NCI-H1694 (cell line): ENCODE measurements at regions not wholly inside any gene's neighbourhood (a gene's known extent, or its start where the extent isn't known, plus 50 kb on each side); places are given as distances from the start of the nearest gene placed in this dataset.

Experiments
- DNase-seq: peaks from one replicate; lab custom pipeline; 2025; lab: John Stamatoyannopoulos, UW

DNA sequence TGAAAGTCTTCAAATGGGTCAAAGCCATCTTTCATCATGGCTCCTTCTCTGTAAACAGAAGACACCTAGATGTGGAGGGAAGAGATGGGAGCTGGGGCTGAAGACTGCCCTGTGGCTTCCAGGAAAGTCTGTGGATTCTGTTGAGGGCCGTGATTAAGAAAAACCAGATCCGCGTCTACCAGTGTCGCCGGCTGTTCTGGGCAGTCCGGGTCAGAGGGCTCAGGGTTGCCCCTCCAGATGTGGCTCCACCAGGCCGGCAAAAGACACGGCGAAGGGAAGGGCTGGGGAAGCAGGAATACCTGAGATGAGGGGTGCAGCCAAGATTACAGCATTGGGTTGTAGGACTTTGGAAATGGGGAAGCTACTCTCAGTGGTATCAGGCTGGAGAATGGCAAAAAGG is 162.6 kb downstream of the RHOU start:
- no peak for DNase-seq

DNA sequence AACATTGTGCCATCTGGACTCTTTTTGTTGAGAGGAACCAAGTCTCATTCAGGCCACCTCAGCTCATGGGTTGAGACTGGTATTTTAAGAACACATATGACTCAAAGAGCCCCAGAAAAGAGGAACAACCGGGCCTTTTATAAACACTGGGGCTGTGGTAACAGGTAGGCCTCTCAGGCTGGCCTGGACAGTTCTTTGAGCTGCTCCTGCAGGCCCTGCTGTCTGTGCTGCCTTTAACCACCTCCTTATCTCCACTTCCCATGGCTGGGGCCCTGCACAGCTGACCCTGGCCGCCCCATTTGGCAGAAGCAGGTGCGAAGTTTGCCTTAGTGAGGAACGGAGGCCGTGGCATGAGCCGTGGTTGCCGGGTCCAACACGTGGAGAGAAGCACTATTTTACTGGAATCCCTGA is 163.3 kb downstream of the RHOU start:
- DNase-seq, result no peak

DNA sequence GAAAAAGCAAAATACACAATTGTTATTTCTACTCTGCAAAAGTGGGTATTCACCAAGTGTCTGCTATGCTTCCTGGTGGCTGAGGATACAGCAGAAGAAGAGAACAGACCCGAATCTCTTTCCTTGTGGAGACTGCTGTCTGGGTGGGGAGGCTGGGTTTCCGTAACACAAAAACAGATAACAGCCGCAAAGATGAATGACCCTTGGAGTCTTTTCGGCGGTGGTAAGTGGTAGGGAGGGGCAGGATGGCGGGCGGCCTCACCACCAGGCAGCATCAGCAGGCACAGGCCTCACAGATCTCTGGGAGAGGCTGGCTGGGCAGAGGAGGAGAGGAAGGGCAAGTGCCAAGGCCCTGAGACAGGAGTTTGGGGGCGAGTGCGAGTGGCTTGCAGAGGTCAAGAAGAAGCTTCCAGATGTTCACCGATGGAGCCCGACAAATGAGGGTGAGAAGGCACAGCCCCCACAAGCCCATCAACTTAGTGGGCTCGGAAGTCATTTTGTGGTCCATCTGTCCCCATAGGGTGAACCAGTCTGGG is 164.2 kb downstream of the RHOU start:
- DNase-seq, result no peak

DNA sequence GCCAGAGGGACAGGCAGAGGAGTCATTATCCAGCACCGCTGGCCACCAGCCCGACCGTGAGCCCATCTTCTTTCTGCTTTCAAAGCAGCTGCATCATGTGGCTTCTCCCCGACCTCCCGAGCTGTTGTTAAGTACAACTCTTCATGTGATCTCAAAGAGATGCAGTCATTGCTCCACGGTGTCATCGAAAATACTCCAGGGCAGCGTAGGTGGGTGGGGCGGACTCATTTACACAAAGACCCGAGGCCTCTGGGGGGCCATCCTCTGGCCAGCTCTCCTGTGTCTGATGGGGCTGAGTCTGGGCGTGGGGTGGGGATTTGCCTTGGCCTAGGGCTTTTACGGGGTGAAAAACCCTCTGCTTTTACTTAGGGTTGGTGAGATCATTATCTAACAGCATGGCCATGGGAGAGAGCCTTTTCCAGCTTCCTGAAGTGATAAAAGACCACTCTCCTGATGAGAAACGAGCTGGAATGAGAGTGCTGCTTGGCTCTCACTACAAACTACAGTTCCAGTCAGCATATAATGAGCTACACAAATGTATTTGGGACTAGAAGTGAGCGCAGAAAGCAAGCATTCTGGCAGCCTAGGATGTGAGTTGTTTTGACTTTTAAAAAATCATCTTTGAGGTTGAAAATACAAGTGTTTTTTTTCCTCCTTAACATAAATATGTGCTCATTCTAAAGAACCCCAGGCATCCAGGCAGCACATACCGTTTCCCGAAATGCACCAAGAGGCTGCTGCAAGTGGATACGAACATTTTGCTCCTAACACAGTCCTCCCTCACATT is 165.0 kb downstream of the RHOU start:
- no peak for DNase-seq

DNA sequence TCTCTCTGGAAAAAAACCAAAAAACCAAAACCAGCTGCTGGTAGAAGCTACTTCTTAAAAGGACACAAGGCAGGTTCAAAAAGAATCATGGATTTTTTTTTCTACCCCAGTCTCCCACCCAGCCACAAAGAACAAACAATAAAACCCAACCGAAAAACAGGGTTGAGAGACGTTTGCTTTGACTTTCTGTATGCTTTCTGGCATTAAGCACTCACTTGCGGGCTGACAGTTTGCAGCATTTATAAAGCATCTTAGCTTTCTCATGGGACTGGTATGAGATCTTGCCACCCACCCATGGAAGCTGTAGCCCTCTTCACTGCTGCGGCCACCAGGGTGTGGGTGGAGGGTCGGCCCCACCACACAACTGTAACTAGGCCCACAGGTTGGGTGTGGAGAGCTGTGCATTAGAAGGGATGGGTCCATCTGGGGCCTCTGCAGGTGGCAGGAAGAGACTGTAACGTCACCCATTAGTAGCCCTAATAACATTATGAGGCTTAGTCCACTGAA is 165.7 kb downstream of the RHOU start:
- DNase-seq, result no peak

DNA sequence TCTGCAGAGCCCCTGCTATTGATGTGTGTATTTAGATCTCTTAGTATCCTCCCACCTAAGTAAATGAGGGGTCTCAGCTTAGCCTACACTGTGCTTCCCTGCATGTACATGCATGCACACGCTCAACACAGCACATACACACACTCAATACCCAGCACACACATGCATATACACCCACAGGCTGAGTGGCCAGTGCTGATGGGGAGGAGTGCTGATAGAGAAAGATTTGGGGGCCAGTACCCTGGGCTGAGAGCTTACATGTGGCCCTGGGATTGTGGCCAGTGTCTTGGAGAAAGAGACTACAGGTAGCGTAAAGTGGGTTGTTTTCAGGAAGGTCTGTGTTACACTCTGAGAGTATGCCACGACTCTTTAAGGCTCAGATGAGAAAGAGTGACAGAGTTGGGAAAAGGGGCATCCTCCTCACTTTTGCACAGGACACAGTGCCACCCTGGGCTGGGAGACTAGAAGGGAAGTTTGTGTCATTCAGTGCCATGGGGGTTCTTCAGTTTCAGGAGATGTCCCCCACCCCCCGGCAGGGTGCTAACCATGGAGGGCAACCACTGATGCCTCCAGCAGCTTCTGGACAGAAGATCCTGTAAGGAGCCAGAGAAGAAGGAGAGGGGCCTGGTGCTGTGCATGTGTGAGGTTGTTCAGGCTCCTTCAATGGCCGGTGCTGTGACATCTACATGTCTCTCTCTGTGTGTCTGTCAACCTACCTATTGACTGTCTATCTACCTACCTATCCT is 166.8 kb downstream of the RHOU start:
- DNase-seq, result no peak

DNA sequence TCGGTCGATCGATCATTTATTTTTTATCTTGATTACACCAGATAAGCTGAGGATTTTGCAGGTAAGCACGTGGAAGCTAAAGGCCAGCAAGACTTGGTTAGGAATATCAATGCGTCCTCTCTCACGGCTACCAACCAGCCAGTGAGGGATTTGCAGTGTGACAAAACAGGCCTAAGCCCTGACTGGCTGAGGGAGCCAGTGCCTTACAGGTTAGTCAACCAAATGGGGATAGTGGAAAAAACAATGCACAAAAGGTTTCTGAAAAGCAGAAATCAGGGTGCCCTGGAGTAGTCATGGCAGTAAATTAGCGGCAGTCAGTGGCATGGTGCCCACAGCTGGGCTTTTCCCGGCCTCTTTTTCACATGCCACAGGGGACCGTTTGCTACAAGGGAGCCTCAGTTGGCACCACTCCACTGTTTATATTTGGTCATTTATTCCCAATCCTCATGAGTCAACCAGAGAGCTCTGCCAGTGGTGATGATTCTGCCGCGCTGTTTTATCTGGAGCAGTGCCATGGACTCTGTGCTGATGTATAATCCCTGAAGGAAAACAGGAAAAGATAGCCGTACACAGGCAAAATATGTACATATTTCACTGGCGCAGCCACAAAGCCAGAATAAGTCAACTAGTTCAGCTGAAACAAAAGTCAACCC is 167.6 kb downstream of the RHOU start:
- DNase-seq, result peak; percentile 96

DNA sequence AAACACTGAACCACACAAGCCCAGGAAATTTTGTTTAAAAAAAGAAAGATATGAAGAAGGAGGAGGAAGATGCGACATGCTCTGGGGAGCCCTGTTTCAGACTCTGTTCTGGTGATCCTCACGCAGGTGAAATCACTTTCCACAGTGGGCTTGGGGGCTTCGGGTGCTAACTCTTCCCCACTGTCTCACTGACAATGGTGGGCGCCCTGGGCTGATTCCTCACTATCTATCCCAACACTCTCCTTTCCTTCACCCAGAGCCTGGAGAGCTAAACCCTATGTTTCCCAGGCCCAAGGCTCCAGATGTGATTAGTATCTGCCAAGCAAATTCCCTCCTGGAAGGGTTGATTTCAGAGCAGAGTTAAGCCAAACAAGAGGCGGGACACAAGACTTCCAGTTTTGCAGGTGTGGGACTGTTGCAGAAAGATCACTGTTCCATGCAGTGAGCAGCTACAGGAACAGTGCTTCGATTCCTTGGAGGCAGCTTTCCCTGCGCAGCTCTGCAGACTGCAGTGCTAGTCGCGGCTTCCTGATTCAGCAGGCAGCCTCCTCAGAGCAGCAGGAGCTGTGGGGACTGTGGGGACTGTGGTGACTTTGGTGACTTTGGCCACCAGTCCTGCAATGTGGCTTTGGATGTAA is 168.3 kb downstream of the RHOU start:
- DNase-seq, result no peak

DNA sequence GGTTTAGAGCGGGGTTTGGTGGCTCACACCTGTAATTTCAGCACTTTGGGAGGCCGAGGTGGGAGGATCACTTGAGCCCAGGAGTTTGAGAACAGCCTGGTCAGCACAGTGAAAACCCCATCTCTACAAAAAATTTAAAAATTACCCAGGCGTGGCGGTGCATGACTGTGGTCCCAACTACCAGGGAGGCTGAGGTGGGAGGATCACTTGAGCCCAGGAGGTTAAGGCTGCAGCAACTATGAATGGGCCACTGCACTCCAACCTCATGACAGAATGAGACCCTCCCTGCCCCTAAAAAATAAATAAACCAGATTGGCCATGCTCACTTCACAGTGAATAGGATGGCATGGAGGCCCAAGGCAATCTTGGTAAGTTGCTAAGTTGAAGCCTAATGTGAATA is 168.9 kb downstream of the RHOU start:
- no peak for DNase-seq

DNA sequence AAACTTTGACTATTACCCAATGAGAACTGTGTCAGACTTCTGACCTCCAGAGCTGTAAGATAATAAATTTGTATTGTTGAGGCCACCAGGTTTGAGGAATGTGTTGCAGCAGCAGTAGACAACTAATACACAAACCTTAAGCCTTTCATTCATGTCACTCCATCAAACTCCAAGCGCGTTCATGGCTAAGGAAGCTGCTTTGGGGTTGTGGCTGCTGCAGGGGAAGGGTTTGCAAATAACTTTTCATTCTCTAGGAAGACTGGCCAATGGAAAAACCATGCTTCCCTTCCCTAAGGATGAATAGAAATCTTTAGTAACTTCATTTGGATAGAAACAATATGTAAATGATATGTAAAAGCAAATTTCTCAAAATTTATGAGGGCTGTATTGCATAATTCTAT is 170.4 kb downstream of the RHOU start:
- no peak for DNase-seq

DNA sequence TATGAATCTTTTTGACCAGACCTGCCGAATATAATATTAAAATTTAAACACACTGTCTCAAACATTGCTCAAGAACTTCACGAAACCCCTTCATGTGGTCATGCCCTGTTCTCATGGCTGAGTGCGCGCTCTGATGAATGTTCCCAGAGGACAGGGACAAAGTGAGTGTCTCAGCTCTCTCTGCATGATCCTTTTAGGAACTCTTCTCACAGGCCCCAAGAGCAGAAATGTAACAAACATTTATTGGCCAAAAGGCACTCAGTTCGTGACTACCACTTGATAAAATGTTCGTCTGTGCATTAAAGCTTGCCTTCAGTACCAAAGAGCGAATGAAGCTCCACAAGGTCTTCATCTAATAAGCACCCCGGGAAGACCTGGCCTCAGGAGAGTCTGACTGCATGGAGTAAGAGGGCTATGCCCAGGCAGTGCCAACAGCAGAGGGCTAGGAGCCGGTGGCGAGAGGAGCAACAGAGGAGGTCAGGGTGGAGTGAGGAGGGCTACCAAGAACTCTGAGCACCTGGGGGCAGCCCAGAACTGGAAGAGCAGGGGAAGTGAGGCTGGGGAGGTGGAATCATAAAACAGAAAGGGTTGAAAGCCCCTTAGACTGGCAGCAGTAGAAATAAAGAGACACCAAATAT is 171.1 kb downstream of the RHOU start:
- no peak for DNase-seq

DNA sequence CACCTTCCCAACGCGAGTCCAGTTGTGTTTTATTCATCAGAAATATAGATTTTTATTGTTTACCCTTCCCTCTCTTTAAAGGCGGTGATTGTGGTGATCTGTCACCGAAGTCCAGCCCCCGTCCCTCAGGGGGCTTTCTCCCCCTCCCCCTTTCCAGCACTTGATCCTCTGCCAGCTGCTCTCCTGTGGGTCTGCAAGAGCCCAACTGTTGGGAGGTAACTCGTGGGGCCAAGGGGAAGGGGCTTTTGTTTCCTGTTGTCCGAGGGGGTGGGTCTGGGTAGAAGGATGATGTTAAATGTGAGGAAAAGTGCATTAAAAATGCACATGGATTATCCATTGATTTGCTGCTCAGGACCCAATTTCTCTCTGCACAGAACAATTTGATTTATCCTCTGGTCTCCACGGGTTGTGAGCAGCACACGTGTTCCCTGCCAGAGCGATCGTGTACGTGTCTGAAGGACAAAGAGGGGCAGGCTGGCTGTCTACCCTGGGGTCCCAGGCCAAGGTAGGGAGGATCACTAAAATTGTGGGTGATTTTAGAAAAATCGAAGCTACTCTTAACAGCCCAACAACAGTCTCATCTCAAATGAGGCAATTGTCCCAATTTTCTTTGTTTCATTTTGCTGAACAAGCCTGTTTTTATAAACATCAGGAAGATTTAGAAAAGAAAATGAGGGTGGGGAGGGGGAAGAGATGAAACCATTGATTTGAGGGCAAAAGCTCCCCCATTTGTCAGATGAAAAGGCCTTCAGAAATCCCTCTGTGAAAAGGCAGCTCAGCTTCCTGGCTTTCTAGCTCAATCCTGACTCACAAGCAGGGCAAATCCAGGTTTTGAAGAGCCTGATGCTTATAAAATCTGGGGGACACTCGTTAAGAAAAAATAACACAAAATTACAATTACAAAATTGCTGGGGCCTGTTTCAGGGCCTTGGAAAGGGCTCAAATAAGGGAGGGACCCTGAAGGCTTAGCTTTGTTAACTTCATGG is 176.2 kb downstream of the RHOU start:
- no peak for DNase-seq

DNA sequence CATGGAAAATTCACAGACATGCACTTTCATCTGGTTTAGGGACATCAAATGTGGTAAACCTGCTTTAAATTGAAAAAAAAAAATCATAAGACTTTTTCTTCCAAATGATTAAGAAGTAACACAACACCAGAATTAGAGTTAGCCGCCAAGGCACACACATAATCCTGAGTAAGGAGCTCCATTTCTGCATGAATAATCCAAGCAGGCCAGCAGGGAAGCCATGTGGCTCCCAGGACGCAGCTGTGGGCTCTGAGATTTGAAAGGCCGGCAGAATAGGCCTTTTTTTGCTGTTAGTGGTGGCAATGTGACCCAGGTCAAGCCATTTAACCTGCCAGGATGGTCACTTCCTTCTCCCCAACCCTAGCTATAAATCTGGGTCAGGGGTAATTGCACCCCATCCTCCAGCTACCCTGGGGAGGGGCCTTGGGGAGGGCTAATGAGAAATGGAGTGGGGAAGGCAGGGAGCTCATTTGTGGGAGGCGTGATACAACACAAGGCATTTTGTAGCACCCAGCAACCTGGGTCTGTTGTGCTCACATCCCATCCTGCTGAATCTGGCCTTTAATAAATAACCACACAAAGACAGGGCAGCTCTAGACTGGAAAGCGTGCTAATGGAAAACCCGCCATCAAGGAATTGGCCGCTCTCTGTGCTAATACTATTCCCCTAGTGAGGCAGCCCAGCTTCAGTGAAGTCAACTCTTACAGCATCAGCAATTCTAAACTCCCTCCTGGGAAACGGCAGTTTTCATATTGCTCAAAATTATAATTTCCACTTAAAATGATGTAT is 178.5 kb downstream of the RHOU start:
- DNase-seq, result no peak

DNA sequence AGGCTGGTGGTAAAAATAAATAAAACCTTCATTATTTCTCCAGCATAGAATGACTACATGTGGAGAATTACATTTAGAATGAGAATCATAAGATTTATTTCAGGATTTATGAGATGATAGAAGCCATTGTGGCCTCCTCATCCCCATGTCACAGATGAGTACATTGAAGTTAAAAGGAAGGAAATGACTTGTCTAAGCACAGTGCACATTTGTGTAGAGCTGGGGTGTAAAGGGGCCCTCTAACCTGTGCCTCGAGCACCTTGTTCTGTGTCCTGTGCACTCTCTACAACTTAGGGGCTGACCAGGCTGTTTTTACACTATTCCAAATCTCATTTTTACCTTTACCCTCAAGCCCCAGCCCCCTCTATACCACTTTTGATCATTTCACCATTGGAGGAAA is 179.4 kb downstream of the RHOU start:
- no peak for DNase-seq

DNA sequence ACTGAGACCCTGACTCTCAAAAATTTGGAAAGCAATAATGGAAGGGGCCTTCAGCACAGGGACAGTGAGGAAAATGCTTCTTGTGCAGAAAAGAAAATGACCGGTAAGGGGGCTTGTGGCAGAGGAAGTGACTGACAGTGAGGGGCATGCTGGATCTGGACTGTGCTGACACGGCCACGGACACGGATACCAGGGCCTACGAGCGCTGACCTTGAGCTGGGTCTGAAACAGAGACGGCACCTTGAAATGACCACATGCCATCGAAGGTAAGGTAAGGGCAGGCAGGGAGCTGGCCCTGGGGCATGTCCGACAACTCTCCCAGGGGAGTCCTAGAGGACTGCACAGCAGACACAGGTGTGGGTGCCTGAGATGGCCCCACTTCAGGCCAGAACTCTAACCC is 182.1 kb downstream of the RHOU start:
- DNase-seq, result no peak

DNA sequence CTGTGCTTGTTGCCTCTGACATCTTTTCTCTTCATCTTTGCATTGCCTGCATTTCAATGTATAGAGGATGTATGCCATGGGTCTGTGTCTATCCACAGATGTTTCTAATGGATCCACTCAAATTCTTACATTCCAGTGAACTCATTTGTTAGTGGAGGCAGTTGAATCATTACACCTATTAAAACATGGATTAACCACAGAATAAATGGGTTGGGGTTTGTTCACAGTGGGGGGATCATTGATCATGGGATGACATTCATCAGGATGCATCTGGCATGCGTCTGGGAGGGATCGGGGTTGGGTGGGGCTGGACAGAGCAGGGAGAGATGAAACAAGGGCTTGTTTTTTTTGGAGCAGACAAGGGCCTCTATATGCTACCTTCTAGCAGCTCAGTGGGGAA is 182.5 kb downstream of the RHOU start:
- no peak for DNase-seq

DNA sequence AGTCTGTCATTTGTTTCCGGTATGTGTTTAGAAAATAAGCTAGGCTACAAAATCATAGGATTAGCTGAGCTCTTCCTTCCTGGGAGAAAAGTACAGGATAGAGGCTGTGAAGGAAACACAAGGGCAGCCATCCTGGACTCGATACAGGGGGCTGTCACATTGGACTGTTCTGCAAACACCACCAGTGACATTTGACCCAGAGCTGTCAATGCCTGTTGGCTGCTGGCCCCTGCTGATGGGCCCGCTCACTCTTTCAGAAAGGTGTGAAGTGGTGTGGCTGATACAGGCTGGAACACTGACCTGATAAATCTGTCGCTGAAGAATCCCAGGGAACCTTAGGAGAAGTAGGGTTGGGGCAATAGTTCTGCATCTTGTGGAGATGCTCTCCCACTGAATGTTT is 183.1 kb downstream of the RHOU start:
- DNase-seq, result no peak

DNA sequence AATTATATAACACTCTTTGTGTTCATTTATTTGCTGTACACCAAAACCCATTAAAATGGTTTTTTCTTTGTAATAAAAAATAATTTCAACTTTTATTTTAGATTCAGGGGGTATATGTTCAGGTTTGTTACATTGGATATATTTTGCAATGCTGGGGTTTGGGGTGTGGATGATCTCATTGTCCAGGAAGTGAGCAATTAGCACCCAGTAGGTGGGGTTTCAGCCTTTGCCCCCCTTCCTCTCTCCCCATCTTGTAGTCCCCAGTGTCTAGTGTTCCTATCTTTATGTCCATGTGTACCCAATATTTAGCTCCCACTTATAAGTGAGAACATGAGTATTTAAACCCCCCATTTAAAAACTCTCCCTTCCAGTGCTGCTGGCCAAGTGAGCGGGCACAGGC is 184.6 kb downstream of the RHOU start:
- no peak for DNase-seq

DNA sequence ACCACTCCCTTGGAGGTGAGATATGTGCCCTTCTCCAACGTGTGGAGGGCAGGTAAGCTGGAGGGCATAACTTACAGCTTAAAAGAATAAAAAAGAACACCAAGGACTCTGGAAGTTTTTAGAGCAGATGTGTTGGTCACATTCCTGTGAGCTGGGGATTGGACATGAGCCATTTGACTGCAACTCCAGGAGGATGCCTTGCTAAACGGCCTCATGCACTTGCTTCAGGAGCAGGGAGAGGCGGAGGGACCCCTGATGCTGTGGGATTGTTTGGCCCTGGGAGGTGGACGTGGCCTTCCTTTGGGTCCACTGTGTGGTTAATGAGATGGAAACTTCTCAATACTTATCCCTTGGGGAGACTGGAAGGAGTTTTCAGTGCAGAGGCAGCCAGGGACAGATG is 185.6 kb downstream of the RHOU start:
- no peak for DNase-seq

DNA sequence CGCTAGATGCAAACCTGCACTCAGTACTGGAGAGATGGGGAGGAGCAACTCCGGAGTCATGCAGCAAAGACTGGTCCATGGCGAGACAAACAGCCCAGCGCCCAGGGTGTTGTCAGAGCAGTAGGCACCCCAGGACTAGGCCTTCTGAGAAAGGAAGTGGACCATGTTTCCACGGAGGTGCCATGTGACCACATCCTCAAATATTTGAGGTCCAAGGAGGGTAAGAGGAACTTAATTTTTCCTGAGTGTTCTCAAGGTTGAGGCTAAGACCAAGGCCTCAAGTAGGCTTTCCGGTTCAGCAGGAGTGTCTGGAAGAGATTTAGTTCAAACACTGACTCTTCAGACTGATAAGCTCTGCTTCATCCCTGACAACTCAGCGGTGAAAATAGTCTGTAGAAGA is 186.2 kb downstream of the RHOU start:
- no peak for DNase-seq
